HG03460 (cell line): ENCODE measurements at regions not wholly inside any gene's neighbourhood (a gene's known extent, or its start where the extent isn't known, plus 50 kb on each side); places are given as distances from the start of the nearest gene placed in this dataset.

Experiments used
- ATAC-seq: cut with Tn5 transposase; IDR thresholded peaks from one replicate; pipeline ENCODE4 v1.9.1; 2021; ENCODE audit not compliant: unreplicated experiment

DNA sequence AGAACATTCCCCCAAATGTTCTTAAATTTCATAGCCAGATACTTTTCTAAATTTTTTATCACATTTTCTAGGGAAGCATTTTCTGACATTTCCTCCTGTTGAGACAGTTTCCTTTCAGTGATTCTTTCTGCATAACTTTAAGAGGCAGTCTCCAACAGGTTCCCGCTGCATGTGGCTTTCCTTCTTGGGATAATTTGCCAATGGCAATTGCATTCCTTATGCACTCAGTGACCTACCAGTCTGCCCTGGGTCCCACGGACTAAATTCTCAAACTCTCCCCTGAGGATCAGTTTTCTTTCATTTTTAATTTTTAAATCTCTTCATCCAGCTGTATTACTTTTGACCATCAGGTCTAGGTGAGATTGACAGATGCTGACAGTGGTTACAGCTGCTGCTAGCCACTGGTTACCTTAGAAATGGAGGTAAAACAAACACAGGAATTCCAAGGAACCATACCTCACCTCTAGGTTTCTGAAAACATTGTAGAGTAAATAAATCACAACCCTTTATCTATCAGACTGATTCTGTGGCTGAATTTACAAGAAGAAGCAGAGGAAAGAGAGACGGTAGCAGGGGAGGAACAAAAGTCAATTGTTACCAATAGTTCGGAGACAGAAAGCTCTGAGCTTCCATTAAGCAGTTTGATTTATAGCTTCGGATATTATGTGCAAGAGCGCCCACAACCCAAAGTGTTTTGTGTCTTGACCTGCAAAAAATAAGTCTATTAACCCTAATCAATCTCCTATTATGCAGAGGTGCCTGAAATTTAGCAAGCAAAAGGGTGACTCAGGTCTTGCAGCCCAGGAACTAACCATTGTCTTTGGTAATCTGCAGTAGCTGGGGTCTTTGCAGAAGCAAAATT lies 216.0 kb downstream of the PMP22 start:
- no peak for ATAC-seq

DNA sequence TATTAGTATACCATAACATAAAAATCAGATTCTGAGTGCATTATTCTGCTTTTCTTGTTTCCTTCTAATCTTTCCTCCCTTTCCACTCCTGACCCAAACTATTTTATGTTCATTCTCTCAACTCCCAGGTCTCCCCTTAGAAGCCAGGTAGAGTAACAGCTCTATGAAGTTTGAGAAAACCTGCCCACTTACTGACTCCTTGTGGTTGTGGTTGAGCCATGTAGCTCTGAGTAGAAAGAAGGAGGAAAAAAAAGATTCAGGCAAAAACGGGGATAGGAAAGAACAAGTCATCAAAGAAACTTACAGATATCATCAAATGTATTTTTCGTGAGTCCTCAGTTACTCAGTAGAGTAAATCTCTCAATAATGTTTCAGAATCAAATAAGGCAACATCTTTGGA lies 216.7 kb downstream of the PMP22 start:
- no peak for ATAC-seq

DNA sequence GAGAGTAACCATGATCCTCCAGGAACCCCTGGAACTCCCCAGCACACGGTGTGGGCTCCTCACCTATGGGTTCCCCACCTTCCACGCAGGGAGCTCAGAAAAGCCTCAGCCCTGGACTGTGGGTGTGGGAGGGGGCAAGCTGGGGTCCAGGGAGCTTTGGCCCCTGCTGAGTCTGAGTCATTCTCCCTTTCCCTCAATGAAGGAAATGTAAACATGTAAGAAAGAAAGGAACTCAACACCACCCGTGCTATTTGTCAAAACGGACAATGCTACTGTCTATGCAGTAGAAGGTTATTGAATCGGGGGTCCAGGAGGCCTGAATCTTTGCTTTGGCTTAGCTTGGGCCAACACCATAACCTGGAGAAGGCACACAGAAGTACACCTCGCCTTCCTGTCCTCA lies 222.8 kb downstream of the PMP22 start:
- no peak for ATAC-seq

- ATAC-seq, result no peak
These were observed 225.8 kb downstream of the PMP22 start for GRCh38 chr17:15039366-15039765.

DNA sequence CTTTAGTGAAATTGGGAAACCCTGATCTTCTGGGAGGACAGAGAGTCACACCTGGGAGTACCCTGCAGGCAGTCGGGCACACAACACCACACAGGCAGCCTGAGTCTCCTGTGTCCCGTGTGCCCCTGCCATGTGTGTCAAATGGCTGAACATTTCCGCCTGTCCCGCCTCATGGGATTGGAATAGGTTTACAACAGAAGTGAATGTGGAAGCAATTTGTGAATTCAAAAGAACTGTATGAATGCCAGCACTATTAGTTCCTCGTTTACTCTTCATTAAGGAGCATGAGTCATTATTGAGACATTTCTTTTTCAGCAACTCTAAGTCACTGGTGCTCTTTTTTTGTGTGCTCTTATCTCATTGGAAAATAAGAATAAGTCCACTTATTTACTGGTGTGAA lies 226.5 kb downstream of the PMP22 start:
- ATAC-seq, result no peak

- no peak for ATAC-seq
These were observed 228.9 kb downstream of the PMP22 start for GRCh38 chr17:15036238-15036637.

DNA sequence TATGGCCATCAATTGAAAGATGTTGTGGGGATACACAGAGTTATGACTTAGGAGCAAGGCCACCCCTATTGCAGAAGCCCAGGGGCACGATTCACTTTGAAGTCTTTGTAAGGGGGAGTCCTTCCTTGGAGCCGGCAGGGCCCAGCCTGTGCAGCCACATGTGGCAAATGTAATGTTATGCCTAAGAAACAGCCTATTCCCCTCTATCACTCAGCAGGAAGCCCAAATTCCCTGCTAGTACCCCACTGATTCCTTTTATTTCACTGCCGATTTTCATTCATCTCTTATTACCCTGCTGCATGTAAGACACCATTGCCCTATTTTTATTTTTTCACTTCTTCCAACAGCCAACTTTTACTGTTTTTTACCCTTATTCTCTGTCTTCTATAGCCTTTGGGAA lies 233.2 kb downstream of the PMP22 start:
- no peak for ATAC-seq

DNA sequence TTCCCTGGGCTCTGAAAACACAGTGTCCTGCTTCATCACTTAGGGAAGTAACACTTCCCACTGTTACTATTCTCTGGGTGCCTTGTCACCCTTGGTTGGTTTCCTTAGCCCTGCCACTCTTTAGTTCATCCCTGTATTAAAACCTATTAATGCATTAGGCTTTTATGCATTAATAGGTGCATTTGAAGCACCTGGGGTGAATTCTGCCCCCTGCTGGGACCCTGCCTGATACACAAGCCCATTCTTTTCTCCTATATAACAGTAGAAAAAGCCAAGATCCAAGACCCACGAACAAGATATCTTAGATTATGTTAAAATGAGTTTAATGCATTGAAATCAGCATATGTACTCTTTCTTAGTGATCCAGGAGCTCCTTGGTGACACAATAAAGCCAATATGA lies 235.7 kb downstream of the PMP22 start:
- ATAC-seq, result no peak

GRCh38 chr17:15027853-15028252 lies 237.3 kb downstream of the PMP22 start:
- no peak for ATAC-seq

- ATAC-seq, result no peak
These were observed 239.0 kb downstream of the PMP22 start for GRCh38 chr17:15026088-15026487.

- no peak for ATAC-seq
These were observed 241.4 kb downstream of the PMP22 start for GRCh38 chr17:15023589-15024336.

DNA sequence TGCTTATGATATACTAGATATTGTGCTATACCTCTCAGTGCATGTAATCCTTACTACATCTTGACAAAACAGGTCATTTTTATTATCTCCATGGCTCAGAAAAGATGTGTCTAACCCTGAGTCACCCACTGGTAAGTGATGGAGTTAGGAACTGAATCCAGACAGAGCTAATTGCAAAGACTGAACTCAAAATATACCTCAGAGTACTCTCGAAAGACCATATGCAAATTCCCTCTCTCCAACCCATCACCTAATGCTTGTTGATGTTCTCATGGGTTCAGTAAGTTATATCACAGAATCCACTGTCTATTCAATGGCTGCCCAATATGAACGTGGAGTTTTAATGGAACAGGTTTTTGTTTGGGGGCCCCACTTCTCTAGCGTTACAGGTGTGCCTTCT lies 246.0 kb downstream of the PMP22 start:
- no peak for ATAC-seq

- ATAC-seq, result no peak
These were observed 252.7 kb downstream of the PMP22 start for GRCh38 chr17:15012351-15012980.

DNA sequence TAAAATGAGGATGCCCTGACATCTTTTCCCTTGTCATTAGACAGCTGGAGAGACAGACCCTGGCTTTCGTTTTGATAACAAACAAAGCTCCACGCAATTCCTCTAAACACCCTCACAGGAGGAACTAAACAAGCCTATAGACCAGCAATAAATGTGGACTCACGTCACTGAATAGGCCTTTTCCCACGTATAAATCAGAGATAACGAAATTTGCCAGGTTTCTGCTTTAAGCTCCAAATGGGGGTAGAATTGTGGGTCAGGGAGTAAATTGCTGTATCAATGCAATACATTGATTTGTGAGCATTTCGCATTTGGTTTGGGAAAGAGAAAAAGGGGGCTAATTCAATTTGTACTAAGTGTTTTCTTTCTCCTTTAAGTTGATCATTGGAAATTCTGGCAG lies 256.0 kb downstream of the PMP22 start:
- no peak for ATAC-seq

- ATAC-seq, result no peak
These were observed 258.0 kb downstream of the PMP22 start for GRCh38 chr17:15007147-15007553.

- ATAC-seq, result no peak
These were observed 258.6 kb downstream of the PMP22 start for GRCh38 chr17:15006421-15007128.

DNA sequence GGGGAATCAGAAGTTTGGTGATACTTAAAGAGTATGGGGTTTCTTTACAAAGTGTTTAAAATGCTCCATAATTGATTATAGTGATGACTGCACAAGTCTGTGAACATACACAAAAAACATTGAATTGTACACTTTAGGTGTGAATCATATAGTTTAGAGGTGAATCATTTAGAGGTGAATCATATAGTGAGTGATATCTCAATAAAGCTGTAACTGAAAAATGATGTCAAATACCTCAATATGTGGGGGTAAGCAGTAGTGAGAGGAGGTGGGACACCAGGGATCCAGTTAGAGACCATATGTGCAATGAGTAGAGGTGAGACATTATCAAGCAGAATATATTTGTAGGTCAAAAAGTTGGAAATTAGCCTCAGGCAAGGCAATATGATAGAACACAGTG lies 264.5 kb downstream of the PMP22 start:
- ATAC-seq, result no peak

GRCh38 chr17:14997290-14997689 lies 267.8 kb downstream of the PMP22 start:
- ATAC-seq, result no peak

- no peak for ATAC-seq
These were observed 279.0 kb downstream of the PMP22 start for GRCh38 chr17:14986127-14986526.

- no peak for ATAC-seq
These were observed 292.3 kb downstream of the PMP22 start for GRCh38 chr17:14972844-14973243.

DNA sequence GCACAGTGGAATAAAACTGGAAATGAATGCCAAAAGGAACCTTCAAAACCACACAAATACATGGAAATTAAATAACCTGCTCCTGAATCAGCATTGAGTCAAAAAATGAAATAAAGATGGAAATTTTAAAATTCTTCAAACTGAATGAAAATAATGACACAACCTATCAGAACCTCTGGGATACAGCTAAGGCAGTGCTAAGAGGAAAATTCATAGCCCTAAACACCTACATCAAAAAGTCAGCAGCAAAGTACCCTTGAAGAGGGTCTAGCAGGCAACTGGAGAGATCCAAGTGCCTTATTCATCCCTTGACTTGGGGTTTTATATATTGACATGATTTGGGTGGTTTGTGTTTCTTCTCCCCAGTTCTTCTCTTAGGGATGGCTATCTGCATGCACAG lies 294.1 kb downstream of the PMP22 start:
- no peak for ATAC-seq
